VCaP (cell line): ENCODE measurements at regions not wholly inside any gene's neighbourhood (a gene's known extent, or its start where the extent isn't known, plus 50 kb on each side); places are given as distances from the start of the nearest gene placed in this dataset.
"Not testable (repeated sequence)": the region's sequence is repeated elsewhere in the genome, so short reads cannot be mapped to it uniquely, and the experiment has no call there.

Source experiments
- H3K27ac ChIP-seq: fragments of 450-650 bp; 2 replicates; pipeline ENCODE4 v1.5.1; 2017
- TF ChIP-seq, protein P1 (sequence below): fragments of 450-650 bp; conservative IDR thresholded peaks from 2 replicates; pipeline ENCODE4 v1.5.1; 2017; ENCODE audit warnings: mild to moderate bottlenecking, moderate library complexity

- TF ChIP-seq, protein P1, sequence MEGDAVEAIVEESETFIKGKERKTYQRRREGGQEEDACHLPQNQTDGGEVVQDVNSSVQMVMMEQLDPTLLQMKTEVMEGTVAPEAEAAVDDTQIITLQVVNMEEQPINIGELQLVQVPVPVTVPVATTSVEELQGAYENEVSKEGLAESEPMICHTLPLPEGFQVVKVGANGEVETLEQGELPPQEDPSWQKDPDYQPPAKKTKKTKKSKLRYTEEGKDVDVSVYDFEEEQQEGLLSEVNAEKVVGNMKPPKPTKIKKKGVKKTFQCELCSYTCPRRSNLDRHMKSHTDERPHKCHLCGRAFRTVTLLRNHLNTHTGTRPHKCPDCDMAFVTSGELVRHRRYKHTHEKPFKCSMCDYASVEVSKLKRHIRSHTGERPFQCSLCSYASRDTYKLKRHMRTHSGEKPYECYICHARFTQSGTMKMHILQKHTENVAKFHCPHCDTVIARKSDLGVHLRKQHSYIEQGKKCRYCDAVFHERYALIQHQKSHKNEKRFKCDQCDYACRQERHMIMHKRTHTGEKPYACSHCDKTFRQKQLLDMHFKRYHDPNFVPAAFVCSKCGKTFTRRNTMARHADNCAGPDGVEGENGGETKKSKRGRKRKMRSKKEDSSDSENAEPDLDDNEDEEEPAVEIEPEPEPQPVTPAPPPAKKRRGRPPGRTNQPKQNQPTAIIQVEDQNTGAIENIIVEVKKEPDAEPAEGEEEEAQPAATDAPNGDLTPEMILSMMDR: no peak
- no peak overlapping the region for H3K27ac ChIP-seq
Observed at GRCh38 chr16:9630119-9630518, 538.7 kb downstream of the HAPSTR1 start.

GRCh38 chr16:9630985-9631384, 539.5 kb downstream of the HAPSTR1 start:
- TF ChIP-seq, protein P1: no peak
- H3K27ac ChIP-seq: no peak overlapping the region

- no peak overlapping the region for H3K27ac ChIP-seq
- TF ChIP-seq, protein P1: no peak
Observed at GRCh38 chr16:9633844-9634243, 542.4 kb downstream of the HAPSTR1 start.

DNA sequence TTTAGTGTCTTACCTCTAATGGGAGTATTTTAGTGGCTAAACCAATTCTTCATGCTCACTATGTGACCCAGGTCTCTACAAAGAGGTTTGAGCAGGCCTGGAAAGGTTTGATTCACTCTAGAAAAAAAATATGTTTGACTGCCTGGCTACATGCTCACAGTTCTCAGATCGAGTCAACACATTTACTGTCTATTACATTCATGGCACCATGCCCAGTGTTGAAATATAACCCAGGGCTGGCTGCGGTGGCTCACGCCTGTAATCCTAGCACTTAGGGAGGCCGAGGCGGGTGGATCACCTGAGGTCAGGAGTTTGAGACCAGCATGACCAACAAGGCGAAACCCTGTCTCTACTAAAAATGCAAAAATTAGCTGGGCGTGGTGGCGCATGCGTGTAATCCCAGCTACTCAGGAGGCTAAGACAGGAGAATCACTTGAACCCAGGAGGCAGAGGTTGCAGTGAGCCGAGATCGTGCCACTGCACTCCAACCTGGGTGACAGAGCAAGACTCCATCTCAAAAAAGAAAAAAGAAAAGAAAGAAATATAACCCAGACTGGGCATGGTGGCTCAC, 543.8 kb downstream of the HAPSTR1 start:
- H3K27ac ChIP-seq: not testable (repeated sequence)

DNA sequence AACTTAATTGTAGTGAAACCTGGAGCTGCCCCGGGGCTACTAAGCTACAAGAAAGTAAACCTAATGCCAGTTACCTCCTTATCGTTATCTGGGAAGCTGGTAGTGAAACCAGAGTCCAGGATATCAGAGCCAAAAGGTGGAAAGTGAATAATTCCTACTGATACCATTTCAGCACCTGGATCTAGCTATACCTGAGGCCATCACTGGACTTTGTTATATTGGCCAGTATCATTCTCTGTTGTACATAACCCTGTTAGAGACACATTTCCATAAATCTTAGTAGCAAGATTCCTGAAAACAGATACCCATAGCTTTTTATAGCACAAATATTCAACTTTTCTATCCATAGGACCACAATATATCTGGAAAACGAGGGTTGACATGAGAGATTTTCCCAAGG, 538.0 kb downstream of the GRIN2A start:
- TF ChIP-seq, protein P1: no peak
- no peak overlapping the region for H3K27ac ChIP-seq

GRCh38 chr16:9645911-9646310, 536.3 kb downstream of the GRIN2A start:
- TF ChIP-seq, protein P1: no peak
- H3K27ac ChIP-seq: no peak overlapping the region

- H3K27ac ChIP-seq: no peak overlapping the region
- TF ChIP-seq, protein P1: peak; percentile 80
Observed at GRCh38 chr16:9647981-9648701, 534.1 kb downstream of the GRIN2A start.

- TF ChIP-seq, protein P1: no peak
- H3K27ac ChIP-seq: no peak overlapping the region
Observed at GRCh38 chr16:9650284-9650683, 531.9 kb downstream of the GRIN2A start.
